NT2/D1 (cell line): ENCODE measurements at regions not wholly inside any gene's neighbourhood (a gene's known extent, or its start where the extent isn't known, plus 50 kb on each side); places are given as distances from the start of the nearest gene placed in this dataset.

Source experiments
- DNase-seq: peaks from one replicate; pipeline ENCODE4 v3.0.0-alpha.2; 2011; ENCODE audit warnings: low read depth, low spot score
- H3K27me3 ChIP-seq: 2 replicates; pipeline ENCODE4 v1.6.0; 2011; ENCODE audit warnings: mild to moderate bottlenecking; ENCODE audit not compliant: insufficient read length, insufficient read depth
- H3K36me3 ChIP-seq: 2 replicates; pipeline ENCODE4 v1.6.1; 2011; ENCODE audit warnings: mild to moderate bottlenecking, low read length, mixed read lengths; ENCODE audit not compliant: insufficient read depth, insufficient read length
- H3K4me1 ChIP-seq: 2 replicates; pipeline ENCODE4 v1.5.1; 2011; ENCODE audit not compliant: insufficient read depth, insufficient read length
- H3K4me3 ChIP-seq: 2 replicates; pipeline ENCODE4 v1.5.1; 2011; ENCODE audit warnings: low read depth; ENCODE audit not compliant: insufficient read length
- H3K9ac ChIP-seq: 2 replicates; pipeline ENCODE4 v1.6.0; 2011; ENCODE audit warnings: low read depth; ENCODE audit not compliant: insufficient read length
- H3K9me3 ChIP-seq: 2 replicates; pipeline ENCODE4 v1.5.1; 2011; ENCODE audit warnings: mild to moderate bottlenecking, low read length; ENCODE audit not compliant: insufficient read depth
- SUZ12 ChIP-seq: IDR thresholded peaks from 2 replicates; pipeline ENCODE4 v1.6.1; 2011; ENCODE audit not compliant: insufficient read length, insufficient read depth; ENCODE audit errors: extremely low read depth
- YY1 ChIP-seq: IDR thresholded peaks from 2 replicates; pipeline ENCODE4 v1.6.1; 2011; ENCODE audit not compliant: insufficient read length, insufficient read depth
- ZNF274 ChIP-seq: IDR thresholded peaks from 2 replicates; pipeline ENCODE4 v1.6.1; 2011; ENCODE audit warnings: mild to moderate bottlenecking, low read depth, low read length

DNA sequence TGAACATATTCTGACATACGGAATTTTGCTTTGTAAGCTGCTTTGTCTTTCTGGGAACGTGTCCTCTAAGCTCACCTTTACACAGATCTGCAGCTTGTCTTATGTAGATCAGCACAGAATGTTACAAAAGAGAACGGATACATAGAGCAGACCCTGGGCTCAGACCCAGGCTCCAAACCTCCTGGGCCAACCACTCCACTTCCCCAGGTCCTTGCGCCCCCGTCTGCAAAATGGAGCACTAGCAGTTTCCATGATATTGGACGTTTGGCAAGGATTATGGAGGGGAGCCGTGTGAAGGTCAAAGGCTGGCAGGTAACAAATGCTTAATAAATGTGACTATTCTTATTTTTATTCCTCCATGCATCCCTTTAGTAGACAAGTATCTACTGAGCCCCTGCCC lies 358.4 kb downstream of the CTTN start:
- H3K9me3 ChIP-seq = peaks cover 5% of the 10 kb centered on the region
- no peak overlapping the region for H3K4me3 ChIP-seq
- peaks cover 10% of the 10 kb centered on the region for H3K4me1 ChIP-seq
- no peaks in the 10 kb centered on the region for H3K36me3 ChIP-seq
- no peak overlapping the region for H3K9ac ChIP-seq
- TF ChIP-seq SUZ12 = no peak
- no peak for TF ChIP-seq ZNF274
- no peak for TF ChIP-seq YY1
- DNase-seq = no peak
- peaks cover 5% of the 10 kb centered on the region for H3K27me3 ChIP-seq

DNA sequence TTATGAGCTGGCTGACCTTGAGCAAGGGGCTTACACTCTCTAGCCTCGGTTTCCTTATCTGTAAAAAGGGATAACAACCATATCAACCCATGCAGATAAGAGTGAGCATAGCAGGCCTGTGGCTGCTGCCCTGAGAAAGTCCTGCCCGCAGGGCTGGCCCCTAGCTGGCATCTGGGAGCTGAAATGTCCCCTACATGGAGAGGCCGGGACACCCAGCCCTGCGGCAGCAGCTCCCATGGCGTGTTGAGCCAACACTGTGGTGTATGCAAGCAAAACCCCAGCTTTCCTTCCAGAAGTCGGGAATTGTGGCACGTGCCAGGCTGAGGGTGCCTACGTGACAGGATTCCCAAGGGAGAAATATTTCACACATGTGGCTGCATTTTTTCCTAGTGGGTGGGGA lies 358.9 kb downstream of the CTTN start:
- no peak overlapping the region for H3K4me3 ChIP-seq
- no peaks in the 10 kb centered on the region for H3K36me3 ChIP-seq
- no peaks in the 10 kb centered on the region; the same call in 1 of the 2 replicates for H3K9me3 ChIP-seq
- TF ChIP-seq ZNF274 = no peak
- TF ChIP-seq YY1 = no peak
- TF ChIP-seq SUZ12 = no peak
- peaks cover 5% of the 10 kb centered on the region for H3K27me3 ChIP-seq
- no peak for DNase-seq
- no peak overlapping the region for H3K9ac ChIP-seq
- peaks cover 10% of the 10 kb centered on the region for H3K4me1 ChIP-seq

DNA sequence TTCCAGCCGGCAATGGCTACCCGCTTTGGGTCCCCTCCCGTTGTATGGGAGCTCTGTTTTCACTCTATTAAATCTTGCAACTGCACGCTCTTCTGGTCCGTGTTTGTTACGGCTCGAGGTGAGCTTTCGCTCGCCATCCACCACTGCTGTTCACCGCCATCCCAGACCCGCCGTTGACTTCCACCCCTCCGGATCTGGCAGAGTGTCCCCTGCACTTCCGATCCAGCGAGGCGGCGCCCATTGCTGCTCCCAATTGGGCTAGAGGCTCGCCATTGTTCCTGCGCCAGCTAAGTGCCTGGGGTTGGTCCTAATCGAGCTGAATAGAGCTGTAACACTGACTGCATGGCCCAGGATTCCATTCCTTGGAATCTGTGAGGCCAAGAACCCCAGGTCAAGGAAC lies 359.9 kb downstream of the CTTN start:
- Histone ChIP-seq H3K36me3 (no peaks in the 10 kb centered on the region), H3K4me3 (no peak overlapping the region), H3K9me3 (no peaks in the 10 kb centered on the region; the same call in 1 of the 2 replicates), H3K9ac (no peak overlapping the region), H3K4me1 (peaks cover 10% of the 10 kb centered on the region), H3K27me3 (peaks cover 5% of the 10 kb centered on the region)
- DNase-seq = no peak
- TF ChIP-seq ZNF274 = no peak
- no peak for TF ChIP-seq YY1
- TF ChIP-seq SUZ12 = no peak

DNA sequence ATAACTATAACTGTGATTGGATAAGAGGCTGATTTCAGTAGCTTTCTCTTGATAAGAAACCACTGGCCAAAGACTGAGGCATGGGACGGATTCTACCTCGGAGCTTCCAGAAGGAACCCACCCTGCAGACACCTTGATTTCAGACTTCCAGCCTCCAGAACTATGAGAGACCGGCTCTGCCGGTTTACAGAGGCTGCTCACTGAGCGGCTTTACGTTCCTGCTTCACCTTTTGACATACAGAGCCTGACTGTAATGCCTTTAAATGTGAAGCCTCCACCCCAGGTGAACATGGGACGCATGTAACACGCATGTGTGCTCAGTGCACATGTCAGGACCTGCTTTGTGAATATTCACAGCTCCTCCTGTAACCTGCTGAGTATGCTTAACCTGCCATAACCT lies 361.5 kb downstream of the CTTN start:
- no peaks in the 10 kb centered on the region; the same call in 1 of the 2 replicates for H3K9me3 ChIP-seq
- H3K9ac ChIP-seq = no peak overlapping the region
- no peak overlapping the region for H3K4me3 ChIP-seq
- H3K36me3 ChIP-seq = no peaks in the 10 kb centered on the region
- TF ChIP-seq YY1 (no peak), SUZ12 (no peak)
- H3K4me1 ChIP-seq = peaks cover 10% of the 10 kb centered on the region
- peaks cover 5% of the 10 kb centered on the region for H3K27me3 ChIP-seq
- no peak for DNase-seq

DNA sequence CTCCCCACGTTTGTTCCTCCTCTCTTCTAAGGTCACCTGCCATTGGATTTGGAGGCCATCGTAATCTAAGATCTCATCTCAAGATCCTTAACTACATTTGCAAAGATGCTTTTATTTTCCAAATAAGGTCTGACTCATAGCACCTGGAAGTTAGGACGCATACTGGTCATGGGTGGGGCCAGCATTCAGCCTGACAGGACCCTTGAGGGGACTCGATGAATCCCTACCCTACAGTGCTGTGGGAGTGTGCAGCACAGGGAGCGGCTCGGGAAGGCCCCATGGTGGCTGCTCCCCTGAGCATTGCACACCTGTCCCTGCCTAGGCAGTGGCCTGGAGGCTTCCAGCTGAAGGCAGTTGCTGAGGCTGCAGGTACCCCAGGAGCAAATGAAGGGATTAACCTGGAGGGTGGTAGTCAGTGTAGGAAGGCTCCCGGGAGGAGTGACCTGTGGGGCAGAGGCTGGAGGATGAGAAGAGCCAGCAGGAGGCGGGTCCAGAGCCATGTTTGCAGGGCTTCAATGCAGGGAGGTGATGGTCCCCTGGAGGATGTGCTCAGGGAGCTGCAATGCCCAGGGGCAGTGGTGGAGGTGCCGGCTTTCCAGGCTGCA lies 362.2 kb downstream of the CTTN start:
- peaks cover 5% of the 10 kb centered on the region for H3K27me3 ChIP-seq

DNA sequence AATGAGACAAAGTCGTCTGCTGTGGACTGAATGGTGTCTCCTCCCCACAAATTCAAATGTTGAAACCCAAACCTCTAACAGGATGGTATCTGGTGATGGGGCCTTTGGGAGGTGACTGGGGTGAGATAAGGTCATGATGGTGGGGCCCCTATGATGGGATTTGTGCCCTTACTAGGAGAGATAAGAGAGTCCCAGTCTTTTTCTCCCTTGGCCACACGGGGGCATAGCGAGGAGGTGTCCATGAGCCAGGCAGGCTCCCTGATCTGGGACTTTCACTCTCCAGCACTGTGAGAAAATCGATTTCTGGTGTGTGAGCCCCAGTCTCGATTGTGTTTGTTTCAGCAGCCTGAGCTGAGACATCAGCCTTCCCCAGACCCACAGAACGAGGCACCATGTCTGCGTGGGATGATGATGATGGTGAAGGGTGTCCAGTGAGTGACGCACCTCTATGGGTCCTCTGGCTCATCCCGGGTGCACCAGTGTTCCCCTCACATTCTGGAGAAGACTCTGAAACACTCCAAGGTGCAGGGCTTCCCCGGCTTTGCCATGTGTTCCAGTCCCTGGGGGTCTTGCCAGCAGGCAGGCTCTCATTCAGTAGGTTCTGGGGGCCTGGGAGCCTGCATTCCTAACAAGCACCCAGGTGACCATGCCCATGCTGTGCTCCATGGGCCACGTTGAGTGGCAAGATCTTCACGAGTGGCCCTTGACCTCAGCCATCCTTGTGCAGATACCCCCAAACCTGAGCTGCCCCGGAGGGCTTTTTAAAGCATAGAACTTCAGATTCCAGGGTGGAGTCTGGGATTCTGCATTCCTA lies 363.0 kb downstream of the CTTN start:
- H3K9me3 ChIP-seq = no peaks in the 10 kb centered on the region; the same call in 1 of the 2 replicates
- no peak for DNase-seq

More for the DNA sequence above, 362.2 kb downstream of the CTTN start:
- H3K9ac ChIP-seq = no peak overlapping the region
- H3K9me3 ChIP-seq = no peaks in the 10 kb centered on the region; the same call in 1 of the 2 replicates
- H3K4me3 ChIP-seq = no peak overlapping the region
- no peak for DNase-seq
- H3K36me3 ChIP-seq = no peaks in the 10 kb centered on the region
- H3K4me1 ChIP-seq = peaks cover 8% of the 10 kb centered on the region
- no peak for TF ChIP-seq ZNF274
- TF ChIP-seq YY1 = no peak
- no peak for TF ChIP-seq SUZ12

DNA sequence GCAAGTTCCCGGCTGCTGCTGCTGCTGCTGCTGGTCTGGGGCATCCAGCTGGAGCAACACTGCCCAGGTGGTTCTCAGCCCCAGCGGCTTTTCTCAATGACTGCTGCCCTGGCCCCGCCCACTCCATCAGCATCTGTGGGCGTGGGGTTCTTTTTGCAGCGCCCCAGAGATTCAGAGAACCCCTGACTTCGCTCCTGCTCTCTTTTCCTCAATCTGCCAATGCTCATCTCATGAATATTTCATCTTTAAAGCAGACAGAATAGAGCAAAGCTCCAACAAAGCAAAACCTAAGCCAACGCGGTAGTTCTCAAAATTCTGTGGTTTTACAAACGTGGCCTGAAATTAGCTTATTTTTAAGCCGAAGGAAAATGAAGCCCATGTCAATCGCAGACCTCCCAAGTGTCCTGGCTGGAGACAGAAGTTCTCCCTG lies 363.6 kb downstream of the CTTN start:
- H3K9ac ChIP-seq = no peak overlapping the region
- H3K27me3 ChIP-seq = no peaks in the 10 kb centered on the region
- H3K4me1 ChIP-seq = peaks cover 7% of the 10 kb centered on the region
- TF ChIP-seq SUZ12 = no peak
- TF ChIP-seq YY1 = no peak
- no peak for TF ChIP-seq ZNF274
- H3K36me3 ChIP-seq = no peaks in the 10 kb centered on the region
- H3K4me3 ChIP-seq = no peak overlapping the region
- no peak for DNase-seq
- no peaks in the 10 kb centered on the region; the same call in 1 of the 2 replicates for H3K9me3 ChIP-seq

More for the DNA sequence above, 363.0 kb downstream of the CTTN start:
- peaks cover 7% of the 10 kb centered on the region for H3K4me1 ChIP-seq
- H3K9ac ChIP-seq = no peak overlapping the region
- no peak overlapping the region for H3K4me3 ChIP-seq
- no peak for TF ChIP-seq YY1
- TF ChIP-seq ZNF274 = no peak
- no peak for TF ChIP-seq SUZ12
- H3K36me3 ChIP-seq = no peaks in the 10 kb centered on the region
- no peaks in the 10 kb centered on the region for H3K27me3 ChIP-seq
